ENCODE measurements at regions not wholly inside any gene's neighbourhood (a gene's known extent, or its start where the extent isn't known, plus 50 kb on each side); places are given as distances from the start of the nearest gene placed in this dataset.

DNA sequence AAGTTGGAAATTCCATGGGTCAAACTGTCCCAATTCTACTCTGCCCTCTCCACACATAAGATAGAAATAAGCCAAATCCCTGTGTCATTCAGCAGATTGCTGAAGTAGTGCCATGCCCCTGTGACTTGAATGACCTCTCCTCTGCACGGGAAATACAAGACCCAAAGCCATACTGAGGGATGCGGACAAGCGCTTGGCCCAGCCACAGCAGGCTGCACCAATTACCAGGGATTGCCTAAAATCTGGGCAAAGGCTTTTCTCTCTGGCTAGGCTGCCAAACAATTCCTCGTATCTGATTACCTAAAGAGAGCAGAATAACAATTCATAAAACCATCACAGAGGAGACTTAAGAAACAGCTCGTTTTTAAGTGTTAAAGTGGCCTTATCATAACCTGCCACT is 421.8 kb upstream of the JARID2 start:
- TF ChIP-seq, protein P1, sequence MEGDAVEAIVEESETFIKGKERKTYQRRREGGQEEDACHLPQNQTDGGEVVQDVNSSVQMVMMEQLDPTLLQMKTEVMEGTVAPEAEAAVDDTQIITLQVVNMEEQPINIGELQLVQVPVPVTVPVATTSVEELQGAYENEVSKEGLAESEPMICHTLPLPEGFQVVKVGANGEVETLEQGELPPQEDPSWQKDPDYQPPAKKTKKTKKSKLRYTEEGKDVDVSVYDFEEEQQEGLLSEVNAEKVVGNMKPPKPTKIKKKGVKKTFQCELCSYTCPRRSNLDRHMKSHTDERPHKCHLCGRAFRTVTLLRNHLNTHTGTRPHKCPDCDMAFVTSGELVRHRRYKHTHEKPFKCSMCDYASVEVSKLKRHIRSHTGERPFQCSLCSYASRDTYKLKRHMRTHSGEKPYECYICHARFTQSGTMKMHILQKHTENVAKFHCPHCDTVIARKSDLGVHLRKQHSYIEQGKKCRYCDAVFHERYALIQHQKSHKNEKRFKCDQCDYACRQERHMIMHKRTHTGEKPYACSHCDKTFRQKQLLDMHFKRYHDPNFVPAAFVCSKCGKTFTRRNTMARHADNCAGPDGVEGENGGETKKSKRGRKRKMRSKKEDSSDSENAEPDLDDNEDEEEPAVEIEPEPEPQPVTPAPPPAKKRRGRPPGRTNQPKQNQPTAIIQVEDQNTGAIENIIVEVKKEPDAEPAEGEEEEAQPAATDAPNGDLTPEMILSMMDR (IDR thresholded peaks at IDR 0.05) = no peak
- TF ChIP-seq POLR2A (IDR thresholded peaks at IDR 0.05) (no peak), EP300 (IDR thresholded peaks at IDR 0.05) (no peak)

Measured in upper lobe of left lung (tissue), 4 donors.